SH-SY5Y (cell line): ENCODE measurements at regions not wholly inside any gene's neighbourhood (a gene's known extent, or its start where the extent isn't known, plus 50 kb on each side); places are given as distances from the start of the nearest gene placed in this dataset.

Experiments
- GATA2 ChIP-seq: IDR thresholded peaks from 2 replicates; pipeline ENCODE4 v1.6.1; 2011; ENCODE audit warnings: mild to moderate bottlenecking, low read depth, low read length
- GATA3 ChIP-seq: IDR thresholded peaks from 2 replicates; pipeline ENCODE4 v1.6.1; 2011; ENCODE audit warnings: low read depth, mild to moderate bottlenecking, low read length, moderate library complexity

DNA sequence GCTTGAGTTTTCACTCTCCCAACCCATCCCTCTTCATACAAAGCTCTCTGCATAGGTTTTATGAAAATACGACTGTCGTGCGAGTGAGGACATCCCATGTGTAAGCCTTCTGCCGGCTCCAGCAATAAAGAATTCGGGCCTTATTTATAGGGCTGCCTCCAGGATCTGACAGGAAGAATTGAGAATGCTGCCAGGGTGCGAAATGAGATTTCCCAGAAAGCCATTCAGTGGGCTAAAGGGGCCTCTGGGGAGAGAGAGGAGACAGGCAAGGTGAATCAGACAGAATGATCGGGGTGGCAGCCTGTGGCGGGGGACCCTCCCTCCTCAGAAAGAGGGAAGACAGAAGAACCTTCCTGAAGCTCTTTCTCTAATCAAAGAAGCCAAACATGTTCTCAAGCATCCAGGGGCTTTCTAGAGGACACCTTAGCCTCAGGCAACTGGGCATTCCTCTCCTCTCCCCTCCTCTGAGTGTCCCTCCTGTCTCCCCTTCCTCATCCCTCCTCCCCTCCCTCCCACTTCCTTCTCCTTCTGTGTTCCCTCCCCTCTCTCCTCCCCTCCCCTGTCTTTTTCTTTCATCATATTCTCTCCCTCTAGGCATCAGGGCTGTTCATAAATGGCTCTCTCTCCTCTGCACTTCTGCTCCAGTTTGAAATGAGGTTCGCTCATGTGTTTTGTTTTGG lies 410.9 kb downstream of the TYW1 start:
- no peak for TF ChIP-seq GATA2
- no peak for TF ChIP-seq GATA3
